Upper lobe of right lung (tissue), 1 donor: ENCODE measurements at regions not wholly inside any gene's neighbourhood (a gene's known extent, or its start where the extent isn't known, plus 50 kb on each side); places are given as distances from the start of the nearest gene placed in this dataset. TPM values are rescaled to one million over a fixed set of nuclear protein-coding genes. Genes with fewer than 3 reads are reported as not detected.
A peak's percentile ranks its signal among the peaks of the same experiment; 100 is the strongest.
"Not testable (repeated sequence)": the region's sequence is repeated elsewhere in the genome, so short reads cannot be mapped to it uniquely, and the experiment has no call there.

ENCODE experiments used
- ATAC-seq: fragments of 200-7000 bp; cut with Tn5 transposase; one replicate; pipeline ENCODE4 v1.9.1; 2020; ENCODE audit warnings: mild to moderate bottlenecking, moderate library complexity
- DNase-seq: peaks from one replicate; pipeline ENCODE4 v3.0.0-alpha.2; 2020
- H3K27ac ChIP-seq: fragments of 200-600 bp; one replicate; pipeline ENCODE4 v1.8.0; 2022
- H3K27me3 ChIP-seq: fragments of 200-600 bp; one replicate; pipeline ENCODE4 v1.8.0; 2022; ENCODE audit warnings: mild to moderate bottlenecking
- H3K36me3 ChIP-seq: fragments of 200-600 bp; one replicate; pipeline ENCODE4 v1.8.0; 2022
- H3K4me1 ChIP-seq: fragments of 200-600 bp; one replicate; pipeline ENCODE4 v1.8.0; 2022
- H3K4me3 ChIP-seq: fragments of 200-600 bp; one replicate; pipeline ENCODE4 v1.8.0; 2022; ENCODE audit warnings: mild to moderate bottlenecking
- H3K9me3 ChIP-seq: fragments of 200-600 bp; one replicate; pipeline ENCODE4 v1.8.0; 2022
- intact Hi-C: fragments of 100-400 bp; cut with DNase I; formaldehyde crosslinking; loops from one replicate; pipeline ENCODE4 v1.11.0; 2022
- microRNA-seq: library from miRNA; unstranded; fragments of <30 nt; microRNA quantifications from one replicate; pipeline ENCODE4 v1.2.0, GENCODE V29; 2020; ENCODE audit warnings: borderline microRNAs expressed
- TF ChIP-seq, protein P1 (sequence below): fragments of 200-600 bp; IDR thresholded peaks from one replicate; pipeline ENCODE4 v1.8.0; 2022; ENCODE audit warnings: antibody characterized with exemption
- donor health status: DM: no; HTN: yes; CAD: no; lungs with severe emphysema.

- H3K36me3 ChIP-seq = no peaks in the 10 kb centered on the region
- H3K9me3 ChIP-seq = no peaks in the 10 kb centered on the region
- TF ChIP-seq, protein P1, sequence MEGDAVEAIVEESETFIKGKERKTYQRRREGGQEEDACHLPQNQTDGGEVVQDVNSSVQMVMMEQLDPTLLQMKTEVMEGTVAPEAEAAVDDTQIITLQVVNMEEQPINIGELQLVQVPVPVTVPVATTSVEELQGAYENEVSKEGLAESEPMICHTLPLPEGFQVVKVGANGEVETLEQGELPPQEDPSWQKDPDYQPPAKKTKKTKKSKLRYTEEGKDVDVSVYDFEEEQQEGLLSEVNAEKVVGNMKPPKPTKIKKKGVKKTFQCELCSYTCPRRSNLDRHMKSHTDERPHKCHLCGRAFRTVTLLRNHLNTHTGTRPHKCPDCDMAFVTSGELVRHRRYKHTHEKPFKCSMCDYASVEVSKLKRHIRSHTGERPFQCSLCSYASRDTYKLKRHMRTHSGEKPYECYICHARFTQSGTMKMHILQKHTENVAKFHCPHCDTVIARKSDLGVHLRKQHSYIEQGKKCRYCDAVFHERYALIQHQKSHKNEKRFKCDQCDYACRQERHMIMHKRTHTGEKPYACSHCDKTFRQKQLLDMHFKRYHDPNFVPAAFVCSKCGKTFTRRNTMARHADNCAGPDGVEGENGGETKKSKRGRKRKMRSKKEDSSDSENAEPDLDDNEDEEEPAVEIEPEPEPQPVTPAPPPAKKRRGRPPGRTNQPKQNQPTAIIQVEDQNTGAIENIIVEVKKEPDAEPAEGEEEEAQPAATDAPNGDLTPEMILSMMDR = no peak
- H3K4me1 ChIP-seq = no peaks in the 10 kb centered on the region
- H3K4me3 ChIP-seq = peak overlapping the region; percentile 65
- DNase-seq = no peak
- no peaks in the 10 kb centered on the region for H3K27me3 ChIP-seq
- intact Hi-C loops = no loop called here
- peak overlapping the region; percentile 83 for H3K27ac ChIP-seq
- ATAC-seq = peak; percentile 31
These were observed 60.1 kb upstream of the PRSS16 start for GRCh38 chr6:27187231-27188060.

DNA sequence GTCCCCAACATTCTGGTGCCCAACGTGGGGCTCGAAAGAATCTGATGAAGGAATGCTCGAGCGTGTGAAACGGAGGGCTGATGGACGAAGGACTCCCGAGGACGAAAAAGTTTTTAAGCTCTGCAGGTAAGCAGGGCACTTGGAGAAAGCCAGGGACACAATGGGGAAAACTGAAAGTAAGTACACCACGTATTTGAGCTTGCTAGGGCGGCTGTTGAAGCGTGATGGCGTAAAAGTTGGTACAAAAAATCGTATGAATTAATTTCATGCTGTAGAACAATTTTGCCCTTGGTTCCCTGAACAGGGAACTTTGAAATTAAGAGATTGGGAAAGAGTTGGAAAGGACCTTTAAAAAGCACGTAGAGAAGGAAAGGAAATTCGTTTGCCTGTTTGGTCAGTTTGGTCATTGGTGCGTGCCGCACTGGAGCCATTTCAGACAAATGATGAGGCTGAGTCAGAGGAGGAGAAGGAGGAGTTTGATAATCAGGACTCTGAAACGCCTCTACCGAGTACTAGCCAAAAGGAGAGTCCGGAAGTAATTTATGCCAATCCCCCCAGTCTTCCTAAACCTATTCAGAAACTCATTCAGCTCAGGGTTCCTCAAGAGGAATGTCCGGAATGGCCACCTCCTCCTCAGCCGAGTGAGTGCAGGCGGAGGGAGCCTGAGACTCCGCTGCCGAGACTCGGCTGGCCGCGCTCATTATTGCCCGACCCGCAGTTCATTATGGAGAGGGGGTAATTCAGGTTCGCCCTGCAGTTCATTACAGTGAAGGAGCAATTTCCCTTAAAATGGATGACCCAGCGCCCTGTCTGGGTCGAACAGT, 59.2 kb upstream of the PRSS16 start:
- Histone ChIP-seq H3K9me3 (no peaks in the 10 kb centered on the region), H3K27ac (peak overlapping the region; percentile 83), H3K27me3 (no peaks in the 10 kb centered on the region), H3K4me3 (peak overlapping the region; percentile 65), H3K36me3 (no peaks in the 10 kb centered on the region), H3K4me1 (no peaks in the 10 kb centered on the region)
- DNase-seq = peak; percentile 77
- ATAC-seq = peak; percentile 93
- intact Hi-C loops = no loop called here
- TF ChIP-seq, protein P1 = no peak

DNA sequence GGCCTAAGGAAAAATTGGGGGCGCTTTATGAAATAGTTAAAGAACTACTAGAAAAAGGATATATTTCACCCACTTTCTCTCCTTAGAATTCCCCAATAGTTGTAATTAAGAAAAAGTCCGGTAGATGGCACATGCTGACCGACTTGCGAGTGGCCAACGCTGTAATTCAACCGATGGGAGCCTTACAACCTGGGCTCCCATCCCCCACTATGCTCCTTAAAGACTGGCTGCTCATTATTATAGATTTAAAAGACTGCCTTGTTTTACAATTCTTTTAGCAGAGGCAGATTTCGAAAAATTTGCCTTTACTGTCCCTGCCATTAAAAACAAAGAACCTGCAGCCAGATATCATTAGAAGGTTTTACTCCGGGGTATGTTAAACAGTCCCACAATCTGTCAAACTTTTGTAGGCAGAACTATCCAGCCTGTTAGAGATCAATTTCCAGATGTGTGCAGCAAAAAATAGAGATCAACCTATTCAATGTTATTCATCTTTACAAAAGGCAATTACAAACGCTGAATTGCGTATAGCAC, 58.5 kb upstream of the PRSS16 start:
- H3K27ac ChIP-seq = peak overlapping the region; percentile 83
- intact Hi-C loops = no loop called here
- DNase-seq = no peak

GRCh38 chr6:27190126-27190525, 57.4 kb upstream of the PRSS16 start:
- Histone ChIP-seq H3K27me3 (no peaks in the 10 kb centered on the region), H3K27ac (no peak overlapping the region), H3K9me3 (no peaks in the 10 kb centered on the region), H3K36me3 (no peaks in the 10 kb centered on the region), H3K4me1 (no peaks in the 10 kb centered on the region), H3K4me3 (no peak overlapping the region)
- ATAC-seq (no peak), DNase-seq (no peak)
- TF ChIP-seq, protein P1 = no peak
- intact Hi-C loops = no loop called here

More for the DNA sequence above, 58.5 kb upstream of the PRSS16 start:
- TF ChIP-seq, protein P1 = peak; percentile 78
- no peaks in the 10 kb centered on the region for H3K4me1 ChIP-seq
- peak; percentile 95 for ATAC-seq
- no peaks in the 10 kb centered on the region for H3K9me3 ChIP-seq
- no peaks in the 10 kb centered on the region for H3K27me3 ChIP-seq
- H3K4me3 ChIP-seq = peak overlapping the region; percentile 65
- no peaks in the 10 kb centered on the region for H3K36me3 ChIP-seq

- ATAC-seq, H3K4me3 ChIP-seq, H3K4me1 ChIP-seq: not testable (repeated sequence)
These were observed 53.0 kb upstream of the PRSS16 start for GRCh38 chr6:27194453-27194852.

DNA sequence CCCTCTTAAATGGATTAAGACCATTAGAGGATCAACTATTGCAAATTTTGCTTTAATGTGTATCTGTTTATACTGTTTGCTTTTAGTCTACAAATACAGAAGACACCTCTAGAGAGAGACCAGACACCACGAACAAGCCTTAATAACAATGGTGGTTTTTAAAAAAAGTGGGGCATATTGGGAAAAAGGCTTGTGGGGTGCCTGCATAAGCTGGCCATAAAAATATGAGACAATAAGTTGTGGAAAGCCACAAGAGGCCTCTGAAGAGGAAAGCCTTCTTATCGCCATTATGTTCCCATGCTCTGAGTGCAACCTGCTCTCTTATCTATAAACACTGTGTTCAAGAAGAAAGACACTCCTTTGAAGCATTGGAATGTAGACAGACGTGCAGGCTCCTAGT, 52.0 kb upstream of the PRSS16 start:
- H3K36me3 ChIP-seq, ATAC-seq, intact Hi-C loops, H3K4me1 ChIP-seq, H3K4me3 ChIP-seq, H3K9me3 ChIP-seq, H3K27me3 ChIP-seq, DNase-seq, H3K27ac ChIP-seq: not testable (repeated sequence)

More at GRCh38 chr6:27194453-27194852, 53.0 kb upstream of the PRSS16 start:
- intact Hi-C loops, H3K27ac ChIP-seq, H3K36me3 ChIP-seq, H3K9me3 ChIP-seq, H3K27me3 ChIP-seq, DNase-seq: not testable (repeated sequence)

Small RNA genes lying in the stretch of these regions (microRNA-seq; reads per million reads assigned to microRNA genes)
- gene MIR3143 = not detected
